Mesenchymal stem cell (in vitro differentiated cells and primary cell): ENCODE measurements at regions not wholly inside any gene's neighbourhood (a gene's known extent, or its start where the extent isn't known, plus 50 kb on each side); places are given as distances from the start of the nearest gene placed in this dataset.
"Not testable (repeated sequence)": the region's sequence is repeated elsewhere in the genome, so short reads cannot be mapped to it uniquely, and the experiment has no call there.

Experiments
- DNase-seq: peaks from one replicate; pipeline ENCODE4 v3.0.0-alpha.2; 2013
- H2AFZ ChIP-seq: one replicate; pipeline ENCODE4 v1.6.1; 2013; ENCODE audit warnings: low read depth, mild to moderate bottlenecking, control low read depth, inconsistent platforms, low read length, moderate library complexity
- H2AK5ac ChIP-seq: 2 replicates; pipeline ENCODE4 v1.6.1; 2013; ENCODE audit warnings: low read length, moderate library complexity, mild to moderate bottlenecking, inconsistent platforms; ENCODE audit not compliant: severe bottlenecking
- H2BK120ac ChIP-seq: one replicate; pipeline ENCODE4 v1.6.1; 2013; ENCODE audit warnings: low read depth, mild to moderate bottlenecking, inconsistent platforms, low read length, moderate library complexity
- H2BK12ac ChIP-seq, 2 experiments: one replicate each; pipeline ENCODE4 v1.6.1; 2013; ENCODE audit warnings: inconsistent platforms in 2 of 2, low read length in 2 of 2, mild to moderate bottlenecking in 2 of 2, moderate library complexity in 2 of 2, control low read depth in 1 of 2
- H2BK15ac ChIP-seq: one replicate; pipeline ENCODE4 v1.6.1; 2013; ENCODE audit warnings: mild to moderate bottlenecking, low read depth, inconsistent platforms; ENCODE audit not compliant: poor library complexity, severe bottlenecking
- H2BK5ac ChIP-seq: 2 replicates; pipeline ENCODE4 v1.6.1; 2013; ENCODE audit warnings: low read depth, mild to moderate bottlenecking, low read length, control low read depth, inconsistent platforms; ENCODE audit not compliant: poor library complexity, severe bottlenecking
- H3K14ac ChIP-seq, 2 experiments: one replicate each; pipeline ENCODE4 v1.6.1; 2013; ENCODE audit warnings: inconsistent platforms in 2 of 2, low read length in 2 of 2, control low read depth in 1 of 2, mild to moderate bottlenecking in 1 of 2, moderate library complexity in 1 of 2
- H3K18ac ChIP-seq, 2 experiments: one replicate each; pipeline ENCODE4 v1.6.1; 2013; ENCODE audit warnings: inconsistent platforms in 2 of 2, low read length in 2 of 2, control low read depth in 1 of 2, low read depth in 1 of 2, mild to moderate bottlenecking in 1 of 2
- H3K23ac ChIP-seq, 2 experiments: one replicate each; pipeline ENCODE4 v1.6.1; 2013; ENCODE audit warnings: inconsistent platforms in 2 of 2, low read length in 2 of 2, mild to moderate bottlenecking in 2 of 2, moderate library complexity in 2 of 2, control low read depth in 1 of 2
- H3K27ac ChIP-seq: 2 replicates; pipeline ENCODE4 v1.5.1; 2013; ENCODE audit warnings: mild to moderate bottlenecking, moderate library complexity, low read length, control low read depth, inconsistent platforms; ENCODE audit not compliant: poor library complexity, severe bottlenecking
- H3K27me3 ChIP-seq, 2 experiments: 2 replicates each; pipeline versions ENCODE4 v1.6.1 to v1.7.0; 2013; ENCODE audit warnings: low read length in 2 of 2, mild to moderate bottlenecking in 2 of 2, moderate library complexity in 2 of 2, control low read depth in 1 of 2, inconsistent platforms in 1 of 2; ENCODE audit not compliant: control insufficient read depth in 1 of 2, insufficient read depth in 1 of 2
- H3K36me3 ChIP-seq, 2 experiments: 2 replicates each; pipeline versions ENCODE4 v1.6.1 to v1.7.0; 2013; ENCODE audit warnings: low read length in 2 of 2, control low read depth in 1 of 2, inconsistent platforms in 1 of 2, low read depth in 1 of 2, mild to moderate bottlenecking in 1 of 2; ENCODE audit not compliant: insufficient read depth in 2 of 2, control insufficient read depth in 1 of 2
- H3K4ac ChIP-seq, 2 experiments: one replicate each; pipeline ENCODE4 v1.6.1; 2013; ENCODE audit warnings: inconsistent platforms in 2 of 2, low read length in 2 of 2, mild to moderate bottlenecking in 2 of 2, moderate library complexity in 2 of 2, control low read depth in 1 of 2, low read depth in 1 of 2
- H3K4me1 ChIP-seq: 2 replicates; pipeline ENCODE4 v1.6.1; 2013; ENCODE audit warnings: low read depth, low read length, control low read depth; ENCODE audit not compliant: control insufficient read depth, insufficient read depth
- H3K4me2 ChIP-seq: 2 replicates; pipeline ENCODE4 v1.6.1; 2013; ENCODE audit warnings: low read length, mild to moderate bottlenecking, inconsistent platforms; ENCODE audit not compliant: poor library complexity, severe bottlenecking
- H3K4me3 ChIP-seq, 2 experiments: 2 replicates each; pipeline versions ENCODE4 v1.5.1 to v1.7.0; 2013; ENCODE audit warnings: low read length in 2 of 2, mild to moderate bottlenecking in 2 of 2, control low read depth in 1 of 2, low read depth in 1 of 2; ENCODE audit not compliant: insufficient read depth in 1 of 2
- H3K79me1 ChIP-seq: replicated peaks from 2 replicates; pipeline ENCODE4 v1.6.1; 2013; ENCODE audit warnings: mild to moderate bottlenecking, control low read depth, low read length, inconsistent platforms; ENCODE audit not compliant: poor library complexity, severe bottlenecking
- H3K9ac ChIP-seq: 2 replicates; pipeline ENCODE4 v1.7.0; 2013; ENCODE audit warnings: mild to moderate bottlenecking, low read length, moderate library complexity
- H3K9me3 ChIP-seq: 2 replicates; pipeline ENCODE4 v1.7.0; 2013; ENCODE audit warnings: mild to moderate bottlenecking, low read length; ENCODE audit not compliant: control insufficient read depth
- H4K8ac ChIP-seq: one replicate; pipeline ENCODE4 v1.6.1; 2013; ENCODE audit warnings: inconsistent platforms, mild to moderate bottlenecking, low read length, moderate library complexity
- H4K91ac ChIP-seq: one replicate; pipeline ENCODE4 v1.6.1; 2013; ENCODE audit warnings: mild to moderate bottlenecking, low read length, inconsistent platforms
- WGBS: methylation state at CpG from one replicate; pipeline ENCODE4 v1.1.7; 2013; ENCODE audit warnings: mixed read lengths; 5-methylcytosine and 5-hydroxymethylcytosine counted together

- H3K9me3 ChIP-seq, result no peaks in the 10 kb centered on the region
- H2BK15ac ChIP-seq, result no peak overlapping the region
Measured at GRCh38 chr6:27644528-27644927, 171.6 kb upstream of the ZNF184 start.

GRCh38 chr6:27642744-27643456 is 170.0 kb upstream of the ZNF184 start:
- WGBS, result 89% methylated on average over 10 of the region's 12 CpGs
- no peak overlapping the region for H2BK5ac ChIP-seq
- peaks cover 0 to 8% of the 10 kb centered on the region in 2 experiments for H3K27me3 ChIP-seq
- H2BK15ac ChIP-seq, result no peak overlapping the region
- H3K27ac ChIP-seq, result no peak overlapping the region
- H3K4me3 ChIP-seq, result no peak overlapping the region
- no peak overlapping the region for H4K8ac ChIP-seq
- no peak overlapping the region for H3K23ac ChIP-seq
- H3K18ac ChIP-seq, result no peak overlapping the region
- no peak overlapping the region for H2BK12ac ChIP-seq
- no peak overlapping the region for H4K91ac ChIP-seq
- no peaks in the 10 kb centered on the region for H3K79me1 ChIP-seq
- H3K9ac ChIP-seq, result no peak overlapping the region
- no peaks in the 10 kb centered on the region for H3K4me1 ChIP-seq
- no peaks in the 10 kb centered on the region for H3K36me3 ChIP-seq
- no peak overlapping the region for H2AFZ ChIP-seq
- H3K9me3 ChIP-seq, result no peaks in the 10 kb centered on the region
- no peak overlapping the region for H2BK120ac ChIP-seq
- no peak overlapping the region for H2AK5ac ChIP-seq
- H3K4me2 ChIP-seq, result no peak overlapping the region
- no peak for DNase-seq
- H3K14ac ChIP-seq, result no peak overlapping the region
- H3K4ac ChIP-seq, result no peak overlapping the region

More at GRCh38 chr6:27644528-27644927, 171.6 kb upstream of the ZNF184 start:
- H3K36me3 ChIP-seq, result no peaks in the 10 kb centered on the region
- no peak overlapping the region for H3K23ac ChIP-seq
- WGBS, result 67% methylated on average over 5 of the region's 6 CpGs
- H3K4me2 ChIP-seq, result no peak overlapping the region
- no peak overlapping the region for H2AK5ac ChIP-seq
- no peak overlapping the region for H3K14ac ChIP-seq
- peaks cover 0 to 8% of the 10 kb centered on the region in 2 experiments for H3K27me3 ChIP-seq
- no peak overlapping the region for H3K27ac ChIP-seq
- DNase-seq, result no peak
- no peaks in the 10 kb centered on the region for H3K4me1 ChIP-seq
- H2AFZ ChIP-seq, result no peak overlapping the region
- H2BK120ac ChIP-seq, result no peak overlapping the region
- no peak overlapping the region for H3K9ac ChIP-seq
- H2BK12ac ChIP-seq, result no peak overlapping the region
- no peak overlapping the region for H4K8ac ChIP-seq
- no peaks in the 10 kb centered on the region for H3K79me1 ChIP-seq
- H3K18ac ChIP-seq, result no peak overlapping the region
- H2BK5ac ChIP-seq, result no peak overlapping the region
- no peak overlapping the region for H4K91ac ChIP-seq
- H3K4ac ChIP-seq, result no peak overlapping the region
- H3K4me3 ChIP-seq, result no peak overlapping the region

- not testable (repeated sequence) for H3K4ac ChIP-seq, H3K4me3 ChIP-seq, H2BK120ac ChIP-seq, H3K14ac ChIP-seq, H3K9me3 ChIP-seq, H2BK15ac ChIP-seq, H3K27ac ChIP-seq, H3K23ac ChIP-seq, H3K9ac ChIP-seq, H2AFZ ChIP-seq, H3K79me1 ChIP-seq, H2BK5ac ChIP-seq, H3K36me3 ChIP-seq, H4K91ac ChIP-seq, H2AK5ac ChIP-seq, H2BK12ac ChIP-seq, DNase-seq, H4K8ac ChIP-seq, H3K18ac ChIP-seq, H3K4me1 ChIP-seq, H3K4me2 ChIP-seq
- H3K27me3 ChIP-seq, result peaks cover 6 to 15% of the 10 kb centered on the region in 2 experiments
- WGBS, result 79% methylated on average over 4 of the region's 4 CpGs
Measured at GRCh38 chr6:27635886-27636285, 163.0 kb upstream of the ZNF184 start.

GRCh38 chr6:27633221-27633688 is 160.3 kb upstream of the ZNF184 start:
- H3K27me3 ChIP-seq, result peaks cover 6 to 20% of the 10 kb centered on the region in 2 experiments
- H3K23ac ChIP-seq, H3K4ac ChIP-seq, H3K9me3 ChIP-seq, H2BK12ac ChIP-seq, H3K14ac ChIP-seq, H4K91ac ChIP-seq, H3K27ac ChIP-seq, H2AK5ac ChIP-seq, H3K9ac ChIP-seq, H2BK120ac ChIP-seq, H2BK15ac ChIP-seq, H3K4me3 ChIP-seq, H3K36me3 ChIP-seq, DNase-seq, H2BK5ac ChIP-seq, H2AFZ ChIP-seq, H3K4me1 ChIP-seq, H4K8ac ChIP-seq, H3K79me1 ChIP-seq, H3K4me2 ChIP-seq, H3K18ac ChIP-seq: not testable (repeated sequence)
- 84% methylated on average over 4 of the region's 4 CpGs for WGBS
